MCF 10A (cell line): ENCODE measurements at regions not wholly inside any gene's neighbourhood (a gene's known extent, or its start where the extent isn't known, plus 50 kb on each side); places are given as distances from the start of the nearest gene placed in this dataset.
"Not testable (repeated sequence)": the region's sequence is repeated elsewhere in the genome, so short reads cannot be mapped to it uniquely, and the experiment has no call there.

Experiments
- BruUV-seq: library from RNA; stranded (reverse); fragments of 400-500 nt; replicated peaks from 2 replicates; lab custom pipeline; 2021; lab: Mats Ljungman, UMichigan
- CTCF ChIA-PET: fragments of 300-600 bp; sonication (Branson Sonifier 250); formaldehyde crosslinking; extraction: SDS; loops from one replicate; lab custom pipeline; 2021; ENCODE audit warnings: antibody characterized with exemption, inconsistent platforms; lab: Yijun Ruan, JAX
- POLR2A ChIA-PET: fragments of 300-600, 350-650 bp; sonication (Branson Sonifier 250); formaldehyde crosslinking; extraction: SDS; loops from one replicate; lab custom pipeline; 2020; ENCODE audit warnings: antibody characterized with exemption, inconsistent platforms; lab: Yijun Ruan, JAX
- DNase-seq: peaks from one replicate; pipeline ENCODE4 v3.0.0-alpha.2; 2018; ENCODE audit not compliant: unreplicated experiment
- H3K27ac Mint-ChIP-seq: one replicate; pipeline ENCODE4 v1.8.0; 2022; ENCODE audit warnings: mild to moderate bottlenecking, low read depth, mixed read lengths; ENCODE audit not compliant: unreplicated experiment
- H3K27me3 Mint-ChIP-seq: one replicate; pipeline ENCODE4 v1.8.0; 2022; ENCODE audit warnings: mixed read lengths; ENCODE audit not compliant: insufficient read depth, unreplicated experiment
- H3K36me3 Mint-ChIP-seq: one replicate; pipeline ENCODE4 v1.8.0; 2022; ENCODE audit warnings: mild to moderate bottlenecking, moderate library complexity, mixed read lengths; ENCODE audit not compliant: insufficient read depth, unreplicated experiment
- H3K4me1 Mint-ChIP-seq: one replicate; pipeline ENCODE4 v1.8.0; 2022; ENCODE audit warnings: mixed read lengths; ENCODE audit not compliant: insufficient read depth, unreplicated experiment
- H3K4me3 Mint-ChIP-seq: one replicate; pipeline ENCODE4 v1.8.0; 2022; ENCODE audit warnings: mild to moderate bottlenecking, moderate library complexity, mixed read lengths; ENCODE audit not compliant: unreplicated experiment
- H3K9me3 Mint-ChIP-seq: one replicate; pipeline ENCODE4 v1.8.0; 2022; ENCODE audit warnings: mixed read lengths; ENCODE audit not compliant: unreplicated experiment
- intact Hi-C: fragments of 100-400 bp; cut with micrococcal nuclease; formaldehyde crosslinking; loops from 2 replicates; pipeline ENCODE4 v1.14.1; 2022
- TF ChIP-seq, protein P1 (sequence below): fragments of 200-600 bp; IDR thresholded peaks from one replicate; pipeline ENCODE4 v1.8.0; 2022; ENCODE audit warnings: antibody characterized with exemption, mild to moderate bottlenecking; ENCODE audit not compliant: unreplicated experiment

DNA sequence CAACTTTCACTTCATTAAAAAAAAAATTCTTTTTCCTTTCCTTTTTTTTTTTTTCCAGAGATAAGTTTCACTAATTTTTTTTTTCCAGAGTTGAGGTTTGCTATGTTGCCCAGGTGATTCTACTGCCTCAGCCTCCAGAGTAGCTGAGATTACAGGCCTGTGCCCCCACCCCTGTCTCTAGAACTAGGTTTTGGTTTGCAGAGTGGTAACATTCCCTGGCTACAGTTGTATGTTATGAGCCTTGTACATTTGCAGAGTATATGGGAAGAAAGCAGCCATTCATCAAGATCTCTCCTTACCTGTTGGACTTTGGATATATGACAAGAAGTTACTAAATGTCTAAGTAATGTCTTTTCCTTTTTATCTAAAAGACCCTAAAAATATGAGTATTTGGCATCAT is 298.4 kb downstream of the MYCN start:
- H3K27ac Mint-ChIP-seq = no peak overlapping the region
- no peaks in the 10 kb centered on the region for H3K4me1 Mint-ChIP-seq
- no peak overlapping the region for H3K4me3 Mint-ChIP-seq
- ChIA-PET CTCF (no interaction called here), POLR2A (no interaction called here)
- no peaks in the 10 kb centered on the region for H3K36me3 Mint-ChIP-seq
- H3K27me3 Mint-ChIP-seq = peaks cover 28% of the 10 kb centered on the region
- DNase-seq = no peak
- intact Hi-C loops = no loop called here
- TF ChIP-seq, protein P1, sequence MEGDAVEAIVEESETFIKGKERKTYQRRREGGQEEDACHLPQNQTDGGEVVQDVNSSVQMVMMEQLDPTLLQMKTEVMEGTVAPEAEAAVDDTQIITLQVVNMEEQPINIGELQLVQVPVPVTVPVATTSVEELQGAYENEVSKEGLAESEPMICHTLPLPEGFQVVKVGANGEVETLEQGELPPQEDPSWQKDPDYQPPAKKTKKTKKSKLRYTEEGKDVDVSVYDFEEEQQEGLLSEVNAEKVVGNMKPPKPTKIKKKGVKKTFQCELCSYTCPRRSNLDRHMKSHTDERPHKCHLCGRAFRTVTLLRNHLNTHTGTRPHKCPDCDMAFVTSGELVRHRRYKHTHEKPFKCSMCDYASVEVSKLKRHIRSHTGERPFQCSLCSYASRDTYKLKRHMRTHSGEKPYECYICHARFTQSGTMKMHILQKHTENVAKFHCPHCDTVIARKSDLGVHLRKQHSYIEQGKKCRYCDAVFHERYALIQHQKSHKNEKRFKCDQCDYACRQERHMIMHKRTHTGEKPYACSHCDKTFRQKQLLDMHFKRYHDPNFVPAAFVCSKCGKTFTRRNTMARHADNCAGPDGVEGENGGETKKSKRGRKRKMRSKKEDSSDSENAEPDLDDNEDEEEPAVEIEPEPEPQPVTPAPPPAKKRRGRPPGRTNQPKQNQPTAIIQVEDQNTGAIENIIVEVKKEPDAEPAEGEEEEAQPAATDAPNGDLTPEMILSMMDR = no peak
- no TSS peak for BruUV-seq
- peaks cover 8% of the 10 kb centered on the region for H3K9me3 Mint-ChIP-seq

DNA sequence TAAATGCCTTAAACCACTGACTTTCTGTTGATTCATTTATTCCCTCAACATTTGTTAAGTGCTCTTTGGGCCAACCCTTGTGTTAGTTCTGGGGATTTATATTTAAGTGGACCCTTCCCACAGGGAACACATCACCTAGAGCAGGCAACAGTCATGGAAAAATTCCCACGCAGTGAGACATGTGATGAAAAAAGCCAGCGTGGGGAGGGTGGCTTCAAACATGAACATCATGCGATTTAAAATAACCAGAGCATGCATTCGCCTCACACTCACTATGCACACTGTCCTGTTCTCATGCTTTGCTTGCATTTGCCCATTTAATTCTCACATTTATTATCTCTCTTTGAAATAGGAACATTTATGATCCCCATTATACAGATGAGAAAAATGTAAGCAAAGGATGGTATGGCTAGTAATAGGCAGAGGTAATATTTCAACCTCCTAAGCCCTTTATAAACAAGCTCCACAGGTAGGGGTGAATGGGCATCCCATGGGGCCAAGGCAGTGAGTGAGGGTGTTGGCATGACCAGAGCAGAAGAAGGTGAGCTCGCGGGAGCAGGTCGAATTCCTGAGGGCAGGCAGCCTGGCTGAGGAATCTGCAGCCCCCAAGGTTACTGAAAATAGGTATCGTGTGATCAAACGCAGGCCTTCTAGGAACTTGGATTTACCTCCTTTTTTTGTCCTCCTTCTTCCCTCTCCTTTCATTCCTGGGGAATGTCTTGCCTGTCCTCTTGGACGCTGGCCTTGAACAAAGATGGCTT is 297.8 kb downstream of the MYCN start:
- peaks cover 8% of the 10 kb centered on the region for H3K9me3 Mint-ChIP-seq
- TF ChIP-seq, protein P1 = no peak
- BruUV-seq = no TSS peak
- ChIA-PET CTCF (no interaction called here), POLR2A (interaction anchor here (0.7 kb wide), 1 partner anchor 231 kb away, joined by 3 read pairs; no protein-coding TSS in a partner anchor)
- H3K36me3 Mint-ChIP-seq = no peaks in the 10 kb centered on the region
- intact Hi-C loops = no loop called here
- no peak overlapping the region for H3K27ac Mint-ChIP-seq
- DNase-seq = no peak
- H3K4me1 Mint-ChIP-seq = no peaks in the 10 kb centered on the region
- H3K27me3 Mint-ChIP-seq = peaks cover 28% of the 10 kb centered on the region
- no peak overlapping the region for H3K4me3 Mint-ChIP-seq

DNA sequence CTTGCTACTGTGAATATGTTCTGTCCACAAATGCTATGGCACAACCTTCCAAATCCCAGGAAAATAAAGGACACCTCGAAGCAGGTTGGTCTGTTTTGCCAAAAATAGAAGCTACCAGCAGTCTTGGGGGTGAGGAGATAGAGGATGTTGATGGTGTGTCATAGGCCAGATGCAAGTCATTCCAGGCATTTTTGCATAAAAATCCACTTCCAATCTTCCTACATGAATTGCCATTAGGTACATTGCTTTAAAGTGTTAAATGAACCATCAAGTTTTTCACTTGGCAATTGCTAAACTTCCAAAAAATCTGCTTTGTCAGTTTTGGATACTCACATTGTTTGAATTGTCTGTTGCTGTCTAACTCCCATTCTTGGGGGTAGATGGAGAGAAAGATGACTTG is 295.4 kb downstream of the MYCN start:
- Mint-ChIP-seq H3K9me3 (peaks cover 8% of the 10 kb centered on the region), H3K4me3 (no peak overlapping the region), H3K27me3 (peaks cover 27% of the 10 kb centered on the region), H3K36me3 (no peaks in the 10 kb centered on the region), H3K4me1 (no peaks in the 10 kb centered on the region), H3K27ac (no peak overlapping the region)
- no TSS peak for BruUV-seq
- CTCF ChIA-PET = no interaction called here
- POLR2A ChIA-PET = no interaction called here
- intact Hi-C loops = no loop called here
- TF ChIP-seq, protein P1 = no peak
- DNase-seq = no peak

DNA sequence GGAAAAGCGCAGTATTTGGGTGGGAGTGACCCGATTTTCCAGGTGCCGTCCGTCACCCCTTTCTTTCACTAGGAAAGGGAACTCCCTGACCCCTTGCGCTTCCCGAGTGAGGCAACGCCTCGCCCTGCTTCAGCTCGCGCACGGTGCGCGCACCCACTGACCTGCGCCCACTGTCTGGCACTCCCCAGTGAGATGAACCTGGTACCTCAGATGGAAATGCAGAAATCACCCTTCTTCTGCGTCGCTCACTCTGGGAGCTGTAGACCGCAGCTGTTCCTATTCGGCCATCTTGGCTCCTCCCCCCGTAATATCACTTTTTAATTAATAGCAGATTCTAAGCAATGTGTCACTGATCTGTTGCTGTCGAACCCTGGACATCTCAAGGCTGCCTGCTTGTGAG is 294.9 kb downstream of the MYCN start:
- POLR2A ChIA-PET, H3K36me3 Mint-ChIP-seq, CTCF ChIA-PET, intact Hi-C loops, H3K9me3 Mint-ChIP-seq, BruUV-seq, H3K27ac Mint-ChIP-seq, H3K4me1 Mint-ChIP-seq, H3K4me3 Mint-ChIP-seq, DNase-seq: not testable (repeated sequence)
- peaks cover 22% of the 10 kb centered on the region for H3K27me3 Mint-ChIP-seq
